RWPE1 (cell line): ENCODE measurements at regions not wholly inside any gene's neighbourhood (a gene's known extent, or its start where the extent isn't known, plus 50 kb on each side); places are given as distances from the start of the nearest gene placed in this dataset.

Source experiments
- CTCF ChIA-PET: fragments of 350-600 bp; sonication (Branson Sonifier 250); formaldehyde crosslinking; extraction: SDS; loops from one replicate; lab custom pipeline; 2021; lab: Yijun Ruan, JAX
- POLR2A ChIA-PET: fragments of 400-600 bp; formaldehyde crosslinking; extraction: SDS; loops from one replicate; lab custom pipeline; 2020; ENCODE audit warnings: antibody characterized with exemption; ENCODE audit not compliant: low non-redundant PET; lab: Yijun Ruan, JAX
- DNase-seq: peaks from one replicate; pipeline ENCODE4 v3.0.0; 2012; ENCODE audit warnings: low spot score
- H3K27ac ChIP-seq: fragments of 450-650 bp; 2 replicates; pipeline ENCODE4 v1.5.1; 2017
- TF ChIP-seq, protein P1 (sequence below): fragments of 450-650 bp; conservative IDR thresholded peaks from 2 replicates; pipeline ENCODE4 v1.5.1; 2017; ENCODE audit warnings: low read depth, mild to moderate bottlenecking

DNA sequence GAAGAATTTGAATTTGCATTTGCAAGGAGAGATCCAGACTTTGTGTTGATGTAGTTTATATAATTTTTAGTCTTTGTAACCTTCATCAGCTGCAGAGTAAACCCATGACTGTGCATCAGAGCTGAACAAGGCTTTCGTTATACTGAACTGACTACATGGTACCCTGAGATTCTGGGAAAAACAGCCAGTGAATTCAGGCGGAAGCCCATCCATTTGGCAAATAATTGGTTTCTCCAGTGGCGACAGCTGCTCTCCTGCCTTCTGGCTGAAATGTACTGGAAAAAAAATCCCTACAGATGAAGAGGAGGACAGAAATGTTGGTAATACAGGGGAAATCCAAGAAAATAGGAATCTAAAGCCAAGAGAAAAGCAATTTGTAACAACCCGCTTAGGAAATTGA is 657.5 kb upstream of the CDH7 start:
- DNase-seq = no peak
- TF ChIP-seq, protein P1, sequence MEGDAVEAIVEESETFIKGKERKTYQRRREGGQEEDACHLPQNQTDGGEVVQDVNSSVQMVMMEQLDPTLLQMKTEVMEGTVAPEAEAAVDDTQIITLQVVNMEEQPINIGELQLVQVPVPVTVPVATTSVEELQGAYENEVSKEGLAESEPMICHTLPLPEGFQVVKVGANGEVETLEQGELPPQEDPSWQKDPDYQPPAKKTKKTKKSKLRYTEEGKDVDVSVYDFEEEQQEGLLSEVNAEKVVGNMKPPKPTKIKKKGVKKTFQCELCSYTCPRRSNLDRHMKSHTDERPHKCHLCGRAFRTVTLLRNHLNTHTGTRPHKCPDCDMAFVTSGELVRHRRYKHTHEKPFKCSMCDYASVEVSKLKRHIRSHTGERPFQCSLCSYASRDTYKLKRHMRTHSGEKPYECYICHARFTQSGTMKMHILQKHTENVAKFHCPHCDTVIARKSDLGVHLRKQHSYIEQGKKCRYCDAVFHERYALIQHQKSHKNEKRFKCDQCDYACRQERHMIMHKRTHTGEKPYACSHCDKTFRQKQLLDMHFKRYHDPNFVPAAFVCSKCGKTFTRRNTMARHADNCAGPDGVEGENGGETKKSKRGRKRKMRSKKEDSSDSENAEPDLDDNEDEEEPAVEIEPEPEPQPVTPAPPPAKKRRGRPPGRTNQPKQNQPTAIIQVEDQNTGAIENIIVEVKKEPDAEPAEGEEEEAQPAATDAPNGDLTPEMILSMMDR = no peak
- ChIA-PET CTCF (no interaction called here), POLR2A (no interaction called here)
- no peak overlapping the region for H3K27ac ChIP-seq

DNA sequence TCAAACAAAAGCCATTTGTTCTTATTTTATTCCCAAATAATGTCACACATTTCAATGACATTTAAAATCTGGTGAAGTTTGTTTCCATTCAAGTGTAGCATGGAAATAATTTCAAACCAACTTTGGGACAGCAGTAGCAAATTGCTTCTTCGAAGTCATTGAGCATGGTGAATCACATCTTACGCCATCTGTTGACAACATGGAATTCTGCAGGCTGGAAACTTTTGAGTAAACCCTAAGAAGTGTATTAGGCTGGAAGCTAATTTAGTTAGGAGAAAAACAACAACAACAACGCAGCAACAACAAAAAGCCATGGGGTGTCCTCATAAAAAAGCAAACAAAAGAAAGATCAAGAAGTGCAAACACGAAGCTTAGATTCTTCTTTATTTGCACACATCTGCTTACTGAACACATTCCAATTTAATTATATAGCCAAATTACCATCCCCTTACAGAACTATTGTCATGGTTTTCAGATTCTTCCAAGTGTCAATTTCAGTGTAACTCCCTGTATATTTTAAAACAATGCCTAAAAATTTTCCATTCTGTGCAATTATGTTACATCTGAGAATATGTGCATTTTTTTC is 659.0 kb upstream of the CDH7 start:
- TF ChIP-seq, protein P1 = peak; percentile 53
- ChIA-PET POLR2A (no interaction called here), CTCF (interaction anchor here (0.6 kb wide), 1 partner anchor 1057 kb away, joined by 4 read pairs; no protein-coding TSS in a partner anchor)
- peak; percentile 1 for DNase-seq
- H3K27ac ChIP-seq = no peak overlapping the region

DNA sequence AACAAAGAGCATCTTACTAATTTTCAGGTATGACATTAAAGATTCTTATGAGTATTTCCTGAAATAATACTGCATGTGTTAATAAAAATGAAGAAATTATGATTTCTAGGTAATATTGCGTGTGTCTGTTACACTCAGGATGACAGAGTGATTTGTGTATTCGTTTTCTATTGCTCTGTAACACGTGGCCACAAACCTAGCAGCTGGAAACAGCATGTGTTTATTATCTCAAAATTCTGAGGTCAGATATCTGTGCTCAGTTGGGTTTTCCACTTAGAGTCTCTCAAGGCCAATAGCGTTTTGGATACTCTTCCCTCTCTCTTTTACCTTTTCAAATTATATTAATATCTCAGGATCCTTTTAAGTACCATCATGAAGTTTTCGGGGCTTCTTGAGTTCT is 667.9 kb upstream of the CDH7 start:
- ChIA-PET POLR2A (no interaction called here), CTCF (no interaction called here)
- no peak overlapping the region for H3K27ac ChIP-seq
- no peak for DNase-seq
- TF ChIP-seq, protein P1 = no peak

DNA sequence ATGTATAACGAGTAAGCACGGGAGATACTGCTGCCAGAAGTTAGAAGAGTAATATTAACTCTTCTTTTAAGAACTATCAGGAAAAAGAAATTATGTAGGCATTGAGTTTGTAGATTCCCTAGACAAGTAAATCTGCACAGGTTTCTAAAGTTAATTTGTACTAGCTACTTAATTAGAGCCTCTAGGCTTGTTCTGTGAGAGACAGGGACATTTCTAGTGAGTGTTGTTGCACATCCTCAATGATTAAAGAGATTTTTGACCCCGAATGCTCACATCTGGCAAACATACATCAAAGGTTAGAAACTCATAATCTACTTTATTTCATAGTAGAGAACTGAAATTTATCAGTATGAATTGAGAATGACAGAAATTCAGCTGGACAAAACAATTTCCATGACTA is 669.0 kb upstream of the CDH7 start:
- no peak overlapping the region for H3K27ac ChIP-seq
- CTCF ChIA-PET = no interaction called here
- TF ChIP-seq, protein P1 = no peak
- POLR2A ChIA-PET = no interaction called here
- DNase-seq = no peak

DNA sequence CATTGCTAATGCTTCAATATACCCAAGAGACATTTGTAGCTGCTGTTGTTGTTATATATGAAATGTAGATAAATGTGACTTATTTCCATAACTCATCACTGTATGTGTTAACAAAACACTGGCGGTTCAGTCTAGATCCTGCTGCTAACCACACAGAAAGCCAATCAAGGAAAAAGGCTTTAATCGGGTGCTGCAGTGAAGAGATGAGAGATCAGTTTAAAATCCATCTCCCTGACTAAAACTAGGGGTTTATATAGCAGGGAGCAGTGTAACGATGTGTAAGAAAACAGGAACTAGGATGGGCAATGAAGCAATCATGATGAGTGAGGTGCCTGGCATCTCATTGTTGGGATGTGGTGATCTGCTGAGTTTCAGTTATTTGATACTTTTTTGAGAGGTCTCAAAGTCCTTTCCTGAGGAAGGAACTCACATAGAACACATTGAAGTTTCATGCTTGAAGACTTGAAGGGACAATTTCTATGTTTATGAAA is 677.7 kb upstream of the CDH7 start:
- no peak overlapping the region for H3K27ac ChIP-seq
- CTCF ChIA-PET = no interaction called here
- POLR2A ChIA-PET = no interaction called here
- DNase-seq = no peak
- TF ChIP-seq, protein P1 = no peak

DNA sequence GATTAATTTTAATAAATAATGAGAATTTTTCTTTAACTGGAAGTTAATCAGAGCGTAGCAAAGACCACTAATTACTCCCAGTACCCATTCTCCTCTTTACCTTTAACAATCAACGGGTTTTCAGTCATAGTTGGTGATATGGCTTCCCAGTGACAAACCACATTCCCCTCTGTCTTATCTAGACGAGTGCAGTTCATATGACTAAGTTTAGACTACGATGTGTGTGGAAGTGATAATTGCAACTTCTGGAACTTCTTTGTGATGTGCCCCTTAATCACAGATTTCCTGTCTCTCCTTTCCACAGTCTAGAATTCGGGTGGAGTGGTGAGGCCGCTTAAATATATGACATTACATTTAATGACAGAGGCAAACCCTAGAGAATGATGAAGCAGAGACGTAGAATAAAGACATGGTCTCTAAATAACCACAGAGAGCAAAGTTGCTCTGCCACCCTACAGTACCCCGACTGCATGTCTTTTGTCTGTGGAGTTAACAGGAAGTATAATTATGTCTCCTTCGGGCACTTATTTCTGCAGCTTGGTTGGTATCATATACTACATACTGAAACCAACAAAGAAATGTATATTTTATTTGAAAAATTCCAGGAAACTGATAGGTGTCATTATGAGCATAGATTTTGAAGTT is 693.3 kb upstream of the CDH7 start:
- TF ChIP-seq, protein P1 = no peak
- H3K27ac ChIP-seq = no peak overlapping the region
- POLR2A ChIA-PET = no interaction called here
- CTCF ChIA-PET = interaction anchor here (0.8 kb wide), 1 partner anchor 942 kb away, joined by 4 read pairs; no protein-coding TSS in a partner anchor
- DNase-seq = no peak
